IMR-90 (cell line): ENCODE measurements at regions not wholly inside any gene's neighbourhood (a gene's known extent, or its start where the extent isn't known, plus 50 kb on each side); places are given as distances from the start of the nearest gene placed in this dataset.
A peak's percentile ranks its signal among the peaks of the same experiment; 100 is the strongest.

Experiments
- ATAC-seq: fragments of 200-7000 bp; cut with Tn5 transposase; 2 replicates; pipeline ENCODE4 v1.9.1; 2020; ENCODE audit warnings: low read depth, mild to moderate bottlenecking, moderate library complexity
- BruUV-seq: library from RNA; stranded (reverse); fragments of 400-500 nt; replicated peaks from 2 replicates; lab custom pipeline; 2021; lab: Mats Ljungman, UMichigan
- CTCF ChIA-PET: fragments of 300-600 bp; formaldehyde crosslinking; extraction: SDS; loops from one replicate; lab custom pipeline; 2021; ENCODE audit warnings: antibody characterized with exemption; lab: Yijun Ruan, JAX
- POLR2A ChIA-PET: fragments of 300-600 bp; sonication (Branson Sonifier 250); formaldehyde crosslinking; loops from one replicate; lab custom pipeline; 2022; ENCODE audit warnings: antibody characterized with exemption; ENCODE audit not compliant: unreplicated experiment; lab: Charles Lee
- DNase-seq: peaks from one replicate; pipeline ENCODE4 v3.0.0; 2013
- H2AFZ ChIP-seq: replicated peaks from 2 replicates; pipeline ENCODE3; 2013; ENCODE audit warnings: low read length, mild to moderate bottlenecking; ENCODE audit not compliant: poor library complexity
- H2AK5ac ChIP-seq: 2 replicates; pipeline ENCODE4 v1.6.1; 2013; ENCODE audit warnings: low read depth, low read length, inconsistent platforms
- H2AK9ac ChIP-seq: replicated peaks from 2 replicates; pipeline ENCODE3; 2013; ENCODE audit warnings: mild to moderate bottlenecking, low read depth, low read length, moderate library complexity; ENCODE audit not compliant: poor library complexity
- H2BK120ac ChIP-seq: 2 replicates; pipeline ENCODE4 v1.6.1; 2013; ENCODE audit warnings: low read depth, low read length, inconsistent platforms
- H2BK15ac ChIP-seq: 3 replicates; pipeline ENCODE4 v1.6.1; 2013; ENCODE audit warnings: low read depth, low read length, inconsistent platforms
- H2BK20ac ChIP-seq: 2 replicates; pipeline ENCODE4 v1.6.1; 2013; ENCODE audit warnings: low read depth, mild to moderate bottlenecking, inconsistent platforms, low read length, moderate library complexity
- H2BK5ac ChIP-seq: 2 replicates; pipeline ENCODE4 v1.6.1; 2013; ENCODE audit warnings: mild to moderate bottlenecking, low read depth, low read length, inconsistent platforms; ENCODE audit not compliant: poor library complexity, severe bottlenecking
- H3K14ac ChIP-seq: replicated peaks from 2 replicates; pipeline ENCODE4 v1.6.1; 2013; ENCODE audit warnings: low read depth, low read length, inconsistent platforms
- H3K18ac ChIP-seq: 2 replicates; pipeline ENCODE4 v1.6.1; 2013; ENCODE audit warnings: low read depth, low read length, control low read depth
- H3K23ac ChIP-seq: 2 replicates; pipeline ENCODE4 v1.6.1; 2013; ENCODE audit warnings: low read depth, low read length, inconsistent platforms
- H3K27ac ChIP-seq: 2 replicates; pipeline ENCODE4 v1.5.1; 2013; ENCODE audit warnings: mild to moderate bottlenecking, control low read depth, low read length; ENCODE audit not compliant: insufficient read depth
- H3K27me3 ChIP-seq: 2 replicates; pipeline ENCODE4 v1.6.1; 2013; ENCODE audit warnings: low read length; ENCODE audit not compliant: control insufficient read depth, insufficient read depth
- H3K36me3 ChIP-seq: 2 replicates; pipeline ENCODE4 v1.6.1; 2013; ENCODE audit warnings: low read length, mixed read lengths; ENCODE audit not compliant: control insufficient read depth, insufficient read depth
- H3K4ac ChIP-seq: 2 replicates; pipeline ENCODE4 v1.6.1; 2013; ENCODE audit warnings: low read depth, low read length, inconsistent platforms
- H3K4me1 ChIP-seq: 2 replicates; pipeline ENCODE4 v1.6.1; 2013; ENCODE audit warnings: low read length, mixed read lengths; ENCODE audit not compliant: control insufficient read depth, insufficient read depth
- H3K4me2 ChIP-seq: 2 replicates; pipeline ENCODE4 v1.6.1; 2013; ENCODE audit warnings: low read depth, mild to moderate bottlenecking, control low read depth, low read length, moderate library complexity
- H3K4me3 ChIP-seq: 2 replicates; pipeline ENCODE4 v1.5.1; 2013; ENCODE audit warnings: low read depth, mild to moderate bottlenecking, control low read depth, low read length, moderate library complexity; ENCODE audit not compliant: insufficient read depth
- H3K56ac ChIP-seq: 2 replicates; pipeline ENCODE4 v1.6.1; 2013; ENCODE audit warnings: low read length, inconsistent platforms; ENCODE audit not compliant: insufficient read depth; ENCODE audit errors: extremely low read depth
- H3K79me1 ChIP-seq, 2 experiments: 2 replicates each; pipeline ENCODE4 v1.6.1; 2013; ENCODE audit warnings: low read length in 2 of 2, inconsistent platforms in 1 of 2, low read depth in 1 of 2
- H3K9ac ChIP-seq: 2 replicates; pipeline ENCODE4 v1.6.1; 2013; ENCODE audit warnings: low read depth, low read length, control low read depth
- H3K9me1 ChIP-seq: 2 replicates; pipeline ENCODE4 v1.6.1; 2013; ENCODE audit warnings: low read length, inconsistent platforms; ENCODE audit not compliant: insufficient read depth
- H3K9me3 ChIP-seq: 2 replicates; pipeline ENCODE4 v1.6.1; 2013; ENCODE audit warnings: low read length; ENCODE audit not compliant: control insufficient read depth, insufficient read depth
- H4K20me1 ChIP-seq: 2 replicates; pipeline ENCODE4 v1.6.1; 2013; ENCODE audit warnings: low read length, inconsistent platforms; ENCODE audit not compliant: insufficient read depth
- H4K5ac ChIP-seq: 2 replicates; pipeline ENCODE4 v1.6.1; 2013; ENCODE audit warnings: mild to moderate bottlenecking, low read depth, low read length, control low read depth
- H4K8ac ChIP-seq, 2 experiments: 2 replicates each; pipeline ENCODE4 v1.6.1; 2013; ENCODE audit warnings: low read depth in 2 of 2, low read length in 2 of 2, control low read depth in 1 of 2, inconsistent platforms in 1 of 2
- H4K91ac ChIP-seq: 2 replicates; pipeline ENCODE4 v1.6.1; 2013; ENCODE audit warnings: low read depth, low read length, inconsistent platforms; ENCODE audit not compliant: insufficient read depth
- MAFK ChIP-seq: IDR thresholded peaks from 2 replicates; pipeline ENCODE4 v1.6.1; 2012; ENCODE audit warnings: low read depth, low read length, improper control_type of control experiment
- RAD21 ChIP-seq: IDR thresholded peaks from 2 replicates; pipeline ENCODE4 v1.6.1; 2012; ENCODE audit warnings: low read length, improper control_type of control experiment
- RCOR1 ChIP-seq: IDR thresholded peaks from 2 replicates; pipeline ENCODE4 v1.6.1; 2012; ENCODE audit warnings: mild to moderate bottlenecking, low read length, improper control_type of control experiment; ENCODE audit not compliant: insufficient replicate concordance
- RFX5 ChIP-seq: IDR thresholded peaks from 2 replicates; pipeline ENCODE4 v1.8.0; 2012; ENCODE audit warnings: low read depth, mild to moderate bottlenecking, low read length, moderate library complexity
- WGBS, 2 experiments: methylation state at CpG; one replicate each; pipeline versions ENCODE4 v1.1.5 to v1.1.7; 2013; ENCODE audit warnings: missing lambda C conversion rate in 2 of 2; ENCODE audit not compliant: insufficient read length in 1 of 2; ENCODE audit errors: extremely low coverage in 2 of 2; 5-methylcytosine and 5-hydroxymethylcytosine counted together
- dilution Hi-C: fragments of 300-500 bp; cut with HindIII; formaldehyde crosslinking; loops from one replicate; pipeline ENCODE4 v1.14.3; 2018; ENCODE audit warnings: low sequenced_read_pairs; ENCODE audit not compliant: unreplicated experiment
- in situ Hi-C: fragments of 300-500 bp; cut with MboI; formaldehyde crosslinking; loops from 3 replicates; pipeline ENCODE4 v1.14.3; 2019; ENCODE audit warnings: low sequenced_read_pairs, inconsistent platforms, mixed read lengths
- intact Hi-C: fragments of 100-400 bp; cut with micrococcal nuclease; formaldehyde crosslinking; loops from 2 replicates; pipeline ENCODE4 v1.10.0; 2022
- TF ChIP-seq, protein P1 (sequence below): fragments of 150-350 bp; IDR thresholded peaks from 2 replicates; pipeline ENCODE4 v1.6.1; 2016; ENCODE audit warnings: low read depth, mild to moderate bottlenecking, low read length, moderate library complexity, borderline replicate concordance
- TF ChIP-seq, protein P2 (sequence below): fragments of 150-350 bp; IDR thresholded peaks from 2 replicates; pipeline ENCODE4 v1.6.1; 2017; ENCODE audit warnings: mild to moderate bottlenecking, antibody characterized with exemption, low read length, low read depth

DNA sequence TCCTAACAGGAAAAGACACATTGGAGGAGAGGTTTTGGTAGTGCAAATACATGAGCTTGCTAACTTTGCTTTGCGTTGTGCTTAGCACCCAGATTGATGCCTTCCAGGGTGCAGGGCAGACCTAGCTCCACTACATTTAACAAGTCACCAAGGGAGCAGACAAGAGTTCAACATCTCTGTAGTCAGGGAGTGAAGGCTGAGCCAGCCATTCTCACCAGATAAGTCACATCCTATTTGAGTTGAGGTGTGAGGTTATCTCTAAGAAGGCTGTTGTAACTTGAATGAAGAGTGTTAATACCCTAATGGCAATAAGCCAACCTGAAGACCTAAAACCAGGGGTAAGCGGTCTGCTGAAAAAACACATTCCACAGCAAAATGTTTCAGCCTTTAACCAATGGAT, 69.6 kb upstream of the DSEL start:
- Histone ChIP-seq H4K8ac (no peak overlapping the region), H3K36me3 (no peaks in the 10 kb centered on the region), H4K91ac (no peak overlapping the region), H3K79me1 (no peaks in the 10 kb centered on the region), H2BK5ac (no peak overlapping the region), H3K4me2 (no peak overlapping the region), H3K18ac (no peak overlapping the region; the same call in 1 of the 2 replicates), H2AK9ac (no peak overlapping the region), H3K4me1 (peaks cover 5% of the 10 kb centered on the region; the same call in 1 of the 2 replicates), H2AK5ac (peak overlapping the region; percentile 8), H3K27me3 (no peaks in the 10 kb centered on the region), H3K56ac (no peak overlapping the region), H3K27ac (no peak overlapping the region), H3K14ac (no peak overlapping the region), H3K4ac (no peak overlapping the region), H3K9ac (no peak overlapping the region), H4K5ac (no peak overlapping the region), H2BK15ac (no peak overlapping the region), H3K9me3 (no peaks in the 10 kb centered on the region), H2AFZ (no peak overlapping the region), H4K20me1 (no peaks in the 10 kb centered on the region), H3K9me1 (no peaks in the 10 kb centered on the region), H2BK120ac (no peak overlapping the region), H3K23ac (no peak overlapping the region), H3K4me3 (no peak overlapping the region), H2BK20ac (no peak overlapping the region)
- intact Hi-C loops: no loop called here
- DNase-seq: no peak
- TF ChIP-seq MAFK: no peak
- TF ChIP-seq, protein P1, sequence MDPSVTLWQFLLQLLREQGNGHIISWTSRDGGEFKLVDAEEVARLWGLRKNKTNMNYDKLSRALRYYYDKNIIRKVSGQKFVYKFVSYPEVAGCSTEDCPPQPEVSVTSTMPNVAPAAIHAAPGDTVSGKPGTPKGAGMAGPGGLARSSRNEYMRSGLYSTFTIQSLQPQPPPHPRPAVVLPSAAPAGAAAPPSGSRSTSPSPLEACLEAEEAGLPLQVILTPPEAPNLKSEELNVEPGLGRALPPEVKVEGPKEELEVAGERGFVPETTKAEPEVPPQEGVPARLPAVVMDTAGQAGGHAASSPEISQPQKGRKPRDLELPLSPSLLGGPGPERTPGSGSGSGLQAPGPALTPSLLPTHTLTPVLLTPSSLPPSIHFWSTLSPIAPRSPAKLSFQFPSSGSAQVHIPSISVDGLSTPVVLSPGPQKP: no peak
- no peak for TF ChIP-seq RAD21
- TF ChIP-seq, protein P2, sequence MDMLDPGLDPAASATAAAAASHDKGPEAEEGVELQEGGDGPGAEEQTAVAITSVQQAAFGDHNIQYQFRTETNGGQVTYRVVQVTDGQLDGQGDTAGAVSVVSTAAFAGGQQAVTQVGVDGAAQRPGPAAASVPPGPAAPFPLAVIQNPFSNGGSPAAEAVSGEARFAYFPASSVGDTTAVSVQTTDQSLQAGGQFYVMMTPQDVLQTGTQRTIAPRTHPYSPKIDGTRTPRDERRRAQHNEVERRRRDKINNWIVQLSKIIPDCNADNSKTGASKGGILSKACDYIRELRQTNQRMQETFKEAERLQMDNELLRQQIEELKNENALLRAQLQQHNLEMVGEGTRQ: no peak
- no peak for TF ChIP-seq RFX5
- no peak for TF ChIP-seq RCOR1
- dilution Hi-C loops: no loop called here
- ATAC-seq: no peak
- ChIA-PET POLR2A (no interaction called here), CTCF (no interaction called here)
- WGBS, 2 experiments: no CpG with 5 or more reads among the region's 2 CpGs
- in situ Hi-C loops: no loop called here
- no TSS peak for BruUV-seq
